H1 (cell line): ENCODE measurements at regions not wholly inside any gene's neighbourhood (a gene's known extent, or its start where the extent isn't known, plus 50 kb on each side); places are given as distances from the start of the nearest gene placed in this dataset.

ENCODE experiments used
- MAX ChIP-seq: IDR thresholded peaks from 2 replicates; pipeline ENCODE4 v1.6.1; 2012; ENCODE audit warnings: inconsistent platforms

DNA sequence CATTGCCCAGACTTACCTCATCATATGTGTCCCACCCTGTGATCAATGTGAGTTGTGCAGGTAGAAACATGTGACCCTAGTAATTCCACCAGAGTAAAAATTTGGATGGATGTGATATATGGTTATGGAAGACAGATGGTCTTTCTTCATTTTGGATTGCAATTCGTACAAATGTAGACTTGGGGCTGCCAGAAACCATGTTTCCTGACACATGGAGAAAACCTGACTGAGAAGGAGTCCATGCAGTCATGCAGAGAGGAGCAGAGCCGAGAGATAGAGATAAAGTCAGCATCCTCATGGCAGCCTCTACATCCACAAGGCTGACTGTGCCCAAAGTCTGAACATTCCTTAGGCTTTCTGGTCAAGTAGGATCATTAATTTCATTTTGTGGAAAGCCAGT is 678.1 kb upstream of the KIRREL3 start (continued):
- TF ChIP-seq MAX = no peak
